Stimulated activated CD4-positive, alpha-beta T cell treated with anti-CD3 and anti-CD28 coated beads, Interleukin-12 subunit alpha, Interleukin-12 subunit beta, amount 100 ng/mL, for 48 hours (primary cell): ENCODE measurements at regions not wholly inside any gene's neighbourhood (a gene's known extent, or its start where the extent isn't known, plus 50 kb on each side); places are given as distances from the start of the nearest gene placed in this dataset.

Experiments used
- DNase-seq, 3 donors: peaks; one replicate each; pipeline ENCODE4 v3.0.0-alpha.2; 2020; ENCODE audit warnings: low read depth in 2 of 3, low spot score in 1 of 3

GRCh38 chr7:9961161-9961922 is 1012.3 kb upstream of the PHF14 start:
- no peak for DNase-seq

GRCh38 chr7:9962742-9963141 is 1010.9 kb upstream of the PHF14 start:
- DNase-seq, result no peak

- no peak for DNase-seq
Observed at GRCh38 chr7:9978106-9979064, 995.3 kb upstream of the PHF14 start.

GRCh38 chr7:9981742-9982349 is 991.8 kb upstream of the PHF14 start:
- no peak for DNase-seq

GRCh38 chr7:9983048-9983447 is 990.6 kb upstream of the PHF14 start:
- DNase-seq, result no peak

- no peak for DNase-seq
Observed at GRCh38 chr7:10015687-10016086, 958.0 kb upstream of the PHF14 start.

- no peak for DNase-seq
Observed at GRCh38 chr7:10022480-10022879, 951.2 kb upstream of the PHF14 start.

GRCh38 chr7:10022957-10023356 is 950.7 kb upstream of the PHF14 start:
- DNase-seq, result no peak

- no peak for DNase-seq
Observed at GRCh38 chr7:10034843-10035556, 938.7 kb upstream of the PHF14 start.

GRCh38 chr7:10036693-10037092 is 937.0 kb upstream of the PHF14 start:
- no peak for DNase-seq

- no peak for DNase-seq
Observed at GRCh38 chr7:10038351-10038750, 935.3 kb upstream of the PHF14 start.

- DNase-seq, result no peak
Observed at GRCh38 chr7:10040674-10041073, 933.0 kb upstream of the PHF14 start.

- no peak for DNase-seq
Observed at GRCh38 chr7:10070899-10071298, 902.8 kb upstream of the PHF14 start.

- no peak for DNase-seq
Observed at GRCh38 chr7:10075866-10076265, 897.8 kb upstream of the PHF14 start.

- no peak for DNase-seq
Observed at GRCh38 chr7:10076660-10077300, 896.9 kb upstream of the PHF14 start.

- no peak for DNase-seq
Observed at GRCh38 chr7:10079572-10079971, 894.1 kb upstream of the PHF14 start.

- DNase-seq, result no peak
Observed at GRCh38 chr7:10082896-10083295, 890.8 kb upstream of the PHF14 start.

GRCh38 chr7:10083766-10084165 is 889.9 kb upstream of the PHF14 start:
- DNase-seq, result no peak

GRCh38 chr7:10085231-10085630 is 888.4 kb upstream of the PHF14 start:
- DNase-seq, result no peak

- DNase-seq, result no peak
Observed at GRCh38 chr7:10100572-10100971, 873.1 kb upstream of the PHF14 start.

GRCh38 chr7:10101351-10101750 is 872.3 kb upstream of the PHF14 start:
- DNase-seq, result no peak
